ENCODE measurements at regions not wholly inside any gene's neighbourhood (a gene's known extent, or its start where the extent isn't known, plus 50 kb on each side); places are given as distances from the start of the nearest gene placed in this dataset.

DNA sequence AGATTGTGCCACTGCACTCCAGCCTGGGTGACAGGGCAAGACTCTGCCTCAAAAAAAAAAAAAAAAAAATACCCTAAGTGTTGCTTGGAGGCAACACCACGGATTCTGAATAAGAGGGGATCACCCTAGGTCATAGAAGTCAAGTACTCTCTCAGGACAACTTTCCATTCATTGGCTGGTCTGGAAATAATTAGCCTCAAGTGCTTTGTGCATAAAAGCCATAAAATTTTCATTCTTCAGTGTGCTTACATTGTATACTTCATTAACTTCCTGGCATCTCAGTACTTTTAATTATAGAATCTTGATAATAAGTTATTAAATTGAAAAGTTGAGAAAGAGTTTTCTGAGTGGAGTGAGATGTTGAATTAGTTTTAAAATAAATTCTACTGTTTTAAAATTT is 876.1 kb upstream of the FAM98A start:
- DNase-seq: no peak
- no peaks in the 10 kb centered on the region for H3K9me3 ChIP-seq
- TF ChIP-seq, protein P1, sequence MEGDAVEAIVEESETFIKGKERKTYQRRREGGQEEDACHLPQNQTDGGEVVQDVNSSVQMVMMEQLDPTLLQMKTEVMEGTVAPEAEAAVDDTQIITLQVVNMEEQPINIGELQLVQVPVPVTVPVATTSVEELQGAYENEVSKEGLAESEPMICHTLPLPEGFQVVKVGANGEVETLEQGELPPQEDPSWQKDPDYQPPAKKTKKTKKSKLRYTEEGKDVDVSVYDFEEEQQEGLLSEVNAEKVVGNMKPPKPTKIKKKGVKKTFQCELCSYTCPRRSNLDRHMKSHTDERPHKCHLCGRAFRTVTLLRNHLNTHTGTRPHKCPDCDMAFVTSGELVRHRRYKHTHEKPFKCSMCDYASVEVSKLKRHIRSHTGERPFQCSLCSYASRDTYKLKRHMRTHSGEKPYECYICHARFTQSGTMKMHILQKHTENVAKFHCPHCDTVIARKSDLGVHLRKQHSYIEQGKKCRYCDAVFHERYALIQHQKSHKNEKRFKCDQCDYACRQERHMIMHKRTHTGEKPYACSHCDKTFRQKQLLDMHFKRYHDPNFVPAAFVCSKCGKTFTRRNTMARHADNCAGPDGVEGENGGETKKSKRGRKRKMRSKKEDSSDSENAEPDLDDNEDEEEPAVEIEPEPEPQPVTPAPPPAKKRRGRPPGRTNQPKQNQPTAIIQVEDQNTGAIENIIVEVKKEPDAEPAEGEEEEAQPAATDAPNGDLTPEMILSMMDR (IDR thresholded peaks at IDR 0.05): no peak
- no peak for TF ChIP-seq POLR2A (IDR thresholded peaks at IDR 0.05)
- no peaks in the 10 kb centered on the region for H3K36me3 ChIP-seq
- H3K4me1 ChIP-seq: no peaks in the 10 kb centered on the region
- no peaks in the 10 kb centered on the region for H3K27me3 ChIP-seq
- no peak overlapping the region for H3K27ac ChIP-seq
- no peak overlapping the region for H3K4me3 ChIP-seq

GRCh38 chr2:34474646-34475045 is 875.5 kb upstream of the FAM98A start:
- no peak for DNase-seq
- Histone ChIP-seq H3K4me3 (no peak overlapping the region), H3K36me3 (no peaks in the 10 kb centered on the region), H3K27ac (no peak overlapping the region), H3K27me3 (no peaks in the 10 kb centered on the region), H3K4me1 (no peaks in the 10 kb centered on the region), H3K9me3 (no peaks in the 10 kb centered on the region)
- TF ChIP-seq, protein P1 (IDR thresholded peaks at IDR 0.05): no peak
- TF ChIP-seq POLR2A (IDR thresholded peaks at IDR 0.05): no peak

- no peaks in the 10 kb centered on the region for H3K36me3 ChIP-seq
- no peaks in the 10 kb centered on the region for H3K27me3 ChIP-seq
- no peak overlapping the region for H3K4me3 ChIP-seq
- peaks cover 0 to 5% (median 0%) of the 10 kb centered on the region in 4 donors for H3K9me3 ChIP-seq
- no peak overlapping the region for H3K27ac ChIP-seq
- TF ChIP-seq POLR2A (IDR thresholded peaks at IDR 0.05): no peak
- TF ChIP-seq, protein P1 (IDR thresholded peaks at IDR 0.05): no peak
- no peaks in the 10 kb centered on the region for H3K4me1 ChIP-seq
- DNase-seq: no peak
Observed at GRCh38 chr2:34447097-34447496, 848.0 kb upstream of the FAM98A start.

DNA sequence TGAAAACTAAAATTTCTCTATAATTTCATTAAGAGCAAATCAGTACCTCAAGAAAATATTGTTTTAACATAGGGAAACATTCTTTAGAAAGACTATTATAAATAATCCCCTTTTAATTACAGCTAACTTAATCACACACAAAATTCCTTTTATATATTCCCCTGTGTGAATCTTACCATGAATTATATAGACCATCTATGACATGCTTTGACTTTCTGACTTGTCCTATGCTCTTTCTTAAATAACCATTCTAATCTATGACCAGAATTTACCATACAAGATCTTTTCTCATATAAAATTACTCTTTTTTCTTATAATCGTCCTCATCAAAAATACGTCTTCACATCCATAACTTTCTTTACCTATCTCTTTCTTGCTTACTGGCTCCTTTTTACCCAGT is 824.2 kb upstream of the FAM98A start:
- H3K27me3 ChIP-seq: no peaks in the 10 kb centered on the region
- no peak for TF ChIP-seq POLR2A (IDR thresholded peaks at IDR 0.05)
- TF ChIP-seq, protein P1 (IDR thresholded peaks at IDR 0.05): no peak
- no peaks in the 10 kb centered on the region for H3K4me1 ChIP-seq
- H3K36me3 ChIP-seq: no peaks in the 10 kb centered on the region
- H3K9me3 ChIP-seq: no peaks in the 10 kb centered on the region
- no peak overlapping the region for H3K27ac ChIP-seq
- no peak overlapping the region for H3K4me3 ChIP-seq
- DNase-seq: no peak

DNA sequence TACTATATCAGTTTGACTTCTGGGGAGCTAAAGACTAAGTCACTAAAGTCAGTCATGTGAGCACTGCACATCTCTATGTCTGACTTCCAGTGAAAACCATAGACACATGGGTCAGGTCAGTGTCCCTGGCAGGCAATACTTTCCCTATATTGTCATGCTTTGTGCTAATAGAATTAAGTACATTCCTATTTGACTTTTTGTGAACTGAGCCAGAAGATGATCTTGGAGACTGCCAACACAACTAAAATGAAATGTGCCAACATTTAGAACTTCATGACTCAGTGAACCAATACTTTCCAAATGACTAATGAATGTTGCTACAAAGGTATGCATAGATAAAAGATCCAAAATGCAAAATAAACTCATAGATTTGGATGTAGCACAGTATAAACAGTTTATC is 820.8 kb upstream of the FAM98A start:
- Histone ChIP-seq H3K27ac (no peak overlapping the region), H3K36me3 (no peaks in the 10 kb centered on the region), H3K4me3 (no peak overlapping the region), H3K9me3 (no peaks in the 10 kb centered on the region), H3K27me3 (no peaks in the 10 kb centered on the region), H3K4me1 (no peaks in the 10 kb centered on the region)
- DNase-seq: no peak
- TF ChIP-seq, protein P1 (IDR thresholded peaks at IDR 0.05): no peak
- TF ChIP-seq POLR2A (IDR thresholded peaks at IDR 0.05): no peak

DNA sequence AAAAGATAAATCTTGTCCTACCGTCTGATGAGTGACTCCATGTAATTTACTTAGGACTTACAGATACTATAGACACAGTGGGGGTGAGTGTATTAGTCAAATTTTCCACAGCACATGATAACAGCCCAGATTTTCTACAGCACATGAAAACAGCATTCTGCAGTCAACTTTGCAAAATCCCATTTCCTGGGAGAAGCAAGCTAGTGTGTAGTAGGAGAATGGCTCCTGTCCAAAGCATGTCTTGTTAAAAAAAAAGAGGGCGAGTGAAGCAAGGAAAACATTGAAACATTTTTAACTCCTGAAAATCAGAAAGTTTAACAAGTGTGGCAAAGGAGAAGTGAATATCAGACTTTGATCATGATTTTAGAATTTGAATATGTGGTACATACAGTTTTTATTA is 817.8 kb upstream of the FAM98A start:
- H3K36me3 ChIP-seq: no peaks in the 10 kb centered on the region
- H3K27ac ChIP-seq: no peak overlapping the region
- no peak overlapping the region for H3K4me3 ChIP-seq
- DNase-seq: no peak
- no peaks in the 10 kb centered on the region for H3K27me3 ChIP-seq
- no peak for TF ChIP-seq POLR2A (IDR thresholded peaks at IDR 0.05)
- TF ChIP-seq, protein P1 (IDR thresholded peaks at IDR 0.05): no peak
- H3K9me3 ChIP-seq: no peaks in the 10 kb centered on the region
- H3K4me1 ChIP-seq: no peaks in the 10 kb centered on the region
